Ovary (tissue), 3 donors: ENCODE measurements at regions not wholly inside any gene's neighbourhood (a gene's known extent, or its start where the extent isn't known, plus 50 kb on each side); places are given as distances from the start of the nearest gene placed in this dataset.

ENCODE experiments used
- CTCF ChIP-seq, 3 donors: fragments of 450-650 bp in 2 of 3; fragments of 200-600 bp in 1 of 3; IDR thresholded peaks; one replicate each; pipeline versions ENCODE4 v1.5.1 to v1.8.0; 2016 to 2022; ENCODE audit warnings: antibody characterized with exemption in 3 of 3, mild to moderate bottlenecking in 1 of 3
- EP300 ChIP-seq: sonication (generic); formaldehyde crosslinking; IDR thresholded peaks from one replicate; pipeline ENCODE4 v1.6.1; 2017; ENCODE audit warnings: antibody characterized with exemption
- POLR2A ChIP-seq: fragments of 450-650 bp; IDR thresholded peaks from one replicate; pipeline ENCODE4 v1.6.1; 2017; ENCODE audit warnings: antibody characterized with exemption, mild to moderate bottlenecking, moderate library complexity
- donor health status: DM: no; HTN: no; CAD: no.

- TF ChIP-seq POLR2A = no peak
- TF ChIP-seq CTCF (IDR thresholded peaks at IDR 0.05) = no peak
- no peak for TF ChIP-seq EP300
These were observed 1236.0 kb downstream of the MAT2B start for GRCh38 chr5:164741376-164741775.
